ENCODE measurements at regions not wholly inside any gene's neighbourhood (a gene's known extent, or its start where the extent isn't known, plus 50 kb on each side); places are given as distances from the start of the nearest gene placed in this dataset.
A peak's percentile ranks its signal among the peaks of the same experiment; 100 is the strongest.
"Not testable (repeated sequence)": the region's sequence is repeated elsewhere in the genome, so short reads cannot be mapped to it uniquely, and the experiment has no call there.

GRCh38 chr12:9543341-9543740, 64.4 kb downstream of the KLRB1 start:
- not testable (repeated sequence) for DNase-seq (ENCODE audit: low spot score)

- DNase-seq (ENCODE audit: low spot score): not testable (repeated sequence)
These were observed 64.9 kb downstream of the KLRB1 start for GRCh38 chr12:9542827-9543226.

- not testable (repeated sequence) for DNase-seq (ENCODE audit: low spot score)
These were observed 91.8 kb downstream of the KLRB1 start for GRCh38 chr12:9515925-9516324.

- DNase-seq (ENCODE audit: low spot score): not testable (repeated sequence)
These were observed 95.0 kb downstream of the KLRB1 start for GRCh38 chr12:9512695-9513094.

GRCh38 chr12:9510392-9511011, 97.2 kb downstream of the KLRB1 start:
- DNase-seq (ENCODE audit: low spot score): not testable (repeated sequence)

GRCh38 chr12:9509464-9510161, 98.1 kb downstream of the KLRB1 start:
- no peak for DNase-seq (ENCODE audit: low spot score)

- no peak for DNase-seq (ENCODE audit: low spot score)
These were observed 101.0 kb downstream of the KLRB1 start for GRCh38 chr12:9506746-9507145.

GRCh38 chr12:9503384-9503783, 104.3 kb downstream of the KLRB1 start:
- not testable (repeated sequence) for DNase-seq (ENCODE audit: low spot score)

- DNase-seq (ENCODE audit: low spot score): not testable (repeated sequence)
These were observed 104.9 kb downstream of the KLRB1 start for GRCh38 chr12:9502845-9503244.

DNA sequence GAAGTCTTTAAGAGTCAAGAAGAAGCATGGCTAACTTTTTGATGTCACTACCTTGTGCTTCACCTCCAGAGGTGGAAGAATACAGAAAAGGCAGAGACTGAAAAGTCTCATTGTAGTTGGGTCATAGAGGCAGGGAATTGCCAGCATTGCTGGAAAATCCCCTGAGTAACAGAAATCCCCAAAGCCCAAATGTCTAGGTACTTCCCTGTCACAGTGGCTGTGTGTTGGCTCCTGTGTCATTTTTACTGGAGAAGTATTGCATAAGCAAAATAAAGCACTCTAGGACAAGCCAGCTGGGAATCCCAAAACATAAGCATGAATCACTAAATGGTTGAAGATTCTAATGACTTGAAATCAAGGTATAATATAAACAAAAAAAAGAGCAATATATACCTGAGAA, 114.4 kb downstream of the KLRB1 start:
- DNase-seq (ENCODE audit: low spot score): not testable (repeated sequence)

- not testable (repeated sequence) for DNase-seq (ENCODE audit: low spot score)
These were observed 126.4 kb downstream of the KLRB1 start for GRCh38 chr12:9481289-9481688.

DNA sequence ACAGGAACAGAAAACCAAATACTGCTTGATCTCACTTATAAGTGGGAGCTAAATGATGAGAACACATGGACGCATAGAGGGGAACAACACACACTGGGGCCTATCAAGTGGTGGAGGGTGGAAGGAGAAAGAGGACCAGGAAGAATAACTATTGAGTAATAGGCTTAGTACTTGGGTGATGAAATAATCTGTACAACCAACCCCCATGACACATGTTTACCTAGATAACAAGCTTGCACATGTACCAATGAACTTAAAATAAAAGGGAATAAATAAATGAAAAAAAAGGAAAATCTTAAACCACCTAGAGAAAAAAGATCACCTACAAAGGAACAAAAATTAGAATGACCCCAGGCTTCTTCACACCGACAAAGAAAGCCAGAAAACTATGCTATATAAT, 133.5 kb downstream of the KLRB1 start:
- not testable (repeated sequence) for DNase-seq (ENCODE audit: low spot score)

- not testable (repeated sequence) for DNase-seq (ENCODE audit: low spot score)
These were observed 134.1 kb downstream of the KLRB1 start for GRCh38 chr12:9473638-9474037.

GRCh38 chr12:9471501-9471900, 136.2 kb downstream of the KLRB1 start:
- DNase-seq (ENCODE audit: low spot score): not testable (repeated sequence)

DNA sequence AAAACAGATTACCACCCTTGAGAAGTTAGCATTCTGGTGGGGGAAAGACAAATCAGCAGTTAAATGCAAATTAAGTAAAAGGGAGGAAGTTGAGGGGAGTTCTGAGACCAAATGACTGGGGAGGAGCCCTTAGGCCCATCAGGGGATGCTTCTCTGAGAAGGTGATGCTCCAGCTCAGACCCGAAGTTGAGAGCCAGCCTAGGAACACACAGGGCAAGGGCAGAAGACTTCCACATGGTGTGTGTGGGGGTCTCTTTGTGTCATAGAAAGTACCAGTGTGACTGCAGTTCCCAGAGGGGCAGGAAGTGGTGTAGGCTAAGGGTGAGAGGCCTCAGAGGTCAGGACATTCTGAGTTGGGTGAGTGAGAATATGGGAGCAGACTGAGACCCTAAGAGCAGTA, 137.3 kb downstream of the KLRB1 start:
- DNase-seq (ENCODE audit: low spot score): not testable (repeated sequence)

- DNase-seq (ENCODE audit: low spot score): not testable (repeated sequence)
These were observed 137.8 kb downstream of the KLRB1 start for GRCh38 chr12:9469956-9470355.

DNA sequence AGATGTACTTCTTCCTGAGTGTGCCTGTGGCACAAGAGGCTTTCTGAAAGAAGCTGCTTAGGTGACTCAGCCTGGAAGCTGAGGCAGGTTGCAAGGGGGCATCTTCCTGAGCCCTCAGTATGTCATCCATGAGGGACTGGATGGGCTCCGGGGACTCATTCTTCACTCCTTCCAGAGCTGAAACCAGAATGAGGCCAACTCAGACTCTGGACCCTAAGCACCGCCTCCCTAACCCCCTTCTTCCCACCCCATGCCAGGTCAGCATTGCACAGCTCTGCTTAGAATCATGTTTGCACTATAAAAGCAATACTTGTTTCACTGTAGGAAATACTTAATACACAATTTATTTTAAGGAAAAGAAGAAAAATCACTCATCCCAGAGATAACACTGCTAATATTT, 138.3 kb downstream of the KLRB1 start:
- DNase-seq (ENCODE audit: low spot score): not testable (repeated sequence)

GRCh38 chr12:9468998-9469397, 138.7 kb downstream of the KLRB1 start:
- DNase-seq (ENCODE audit: low spot score): peak; percentile 49

DNA sequence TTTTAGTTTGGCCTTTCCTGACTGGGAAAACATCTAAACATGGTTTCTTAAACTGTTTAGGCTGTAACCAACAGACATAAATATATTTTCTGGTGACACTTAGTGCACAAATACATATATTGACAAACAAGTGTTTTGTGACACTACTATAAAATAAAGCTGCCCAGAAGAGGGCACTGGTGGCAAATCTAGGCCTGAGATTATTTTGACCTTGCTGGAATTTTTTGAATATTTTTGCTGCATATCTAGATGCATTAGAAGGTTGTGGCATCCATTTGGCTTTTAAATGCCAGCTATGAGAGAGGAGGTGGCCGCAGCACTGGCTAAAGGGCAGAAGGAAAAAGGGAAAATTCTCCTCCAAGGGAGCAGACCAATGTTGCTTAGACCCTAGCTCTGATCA, 139.6 kb downstream of the KLRB1 start:
- DNase-seq (ENCODE audit: low spot score): not testable (repeated sequence)

DNA sequence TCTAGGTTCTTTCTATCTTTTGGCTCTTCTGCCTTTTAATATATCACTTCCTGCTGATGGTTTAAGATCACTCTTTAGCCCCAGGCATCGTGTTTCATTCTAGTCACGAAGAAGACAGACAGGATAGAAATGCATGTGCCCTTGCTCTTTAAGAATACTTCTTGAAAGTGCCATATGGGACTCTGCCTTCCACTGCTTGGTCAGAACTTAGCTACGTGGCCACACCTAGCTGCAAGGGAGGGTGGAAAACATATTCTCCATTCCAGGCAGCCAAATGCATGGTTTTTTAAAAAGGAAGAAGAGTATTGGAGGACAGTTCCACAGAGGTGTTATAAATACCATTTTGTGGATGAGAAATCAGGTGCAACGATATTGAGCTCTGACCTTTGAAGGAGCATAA, 143.3 kb downstream of the KLRB1 start:
- no peak for DNase-seq (ENCODE audit: low spot score)

DNA sequence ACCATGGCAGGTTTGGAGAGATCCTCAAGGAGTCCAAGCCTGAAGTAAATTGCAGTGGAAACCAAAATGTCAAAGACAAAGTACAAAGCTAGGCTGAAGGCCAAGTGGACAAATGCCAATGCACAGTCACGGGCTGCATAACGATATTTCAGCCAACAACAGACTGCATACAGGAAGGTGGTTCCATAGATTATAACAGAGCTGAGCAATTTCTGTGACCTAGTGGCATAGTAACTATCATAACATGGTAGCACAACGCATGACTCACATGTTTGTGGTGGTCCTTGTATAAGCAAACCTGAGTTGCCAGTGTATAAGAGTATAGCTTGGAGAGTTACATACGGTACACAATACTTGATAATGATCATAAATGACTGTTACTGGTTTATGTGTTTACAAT, 152.2 kb downstream of the KLRB1 start:
- not testable (repeated sequence) for DNase-seq (ENCODE audit: low spot score)

DNA sequence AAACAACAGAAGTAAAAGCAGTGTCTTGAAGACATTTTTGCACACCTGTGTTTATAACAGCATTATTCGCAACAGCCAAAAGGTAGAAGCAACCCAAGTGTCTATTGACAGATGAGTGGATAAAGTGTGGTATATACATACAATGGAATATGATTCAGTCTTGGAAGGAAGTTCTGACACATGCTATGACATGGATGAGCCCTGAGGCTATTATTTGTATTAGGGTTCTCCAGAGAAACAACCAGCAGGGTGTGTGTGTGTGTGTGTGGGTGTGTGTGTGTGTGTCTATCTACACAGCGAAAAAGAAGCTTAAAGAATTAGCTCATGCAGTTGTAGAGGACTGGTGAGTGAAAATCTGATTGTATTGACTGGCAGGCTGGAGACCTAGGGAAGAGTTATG, 153.7 kb downstream of the KLRB1 start:
- not testable (repeated sequence) for DNase-seq (ENCODE audit: low spot score)

- DNase-seq (ENCODE audit: low spot score): not testable (repeated sequence)
These were observed 157.6 kb downstream of the KLRB1 start for GRCh38 chr12:9450127-9450567.

All from D341Med (cell line).